GM21619 (cell line): ENCODE measurements at regions not wholly inside any gene's neighbourhood (a gene's known extent, or its start where the extent isn't known, plus 50 kb on each side); places are given as distances from the start of the nearest gene placed in this dataset.
"Not testable (repeated sequence)": the region's sequence is repeated elsewhere in the genome, so short reads cannot be mapped to it uniquely, and the experiment has no call there.

Experiments used
- ATAC-seq: cut with Tn5 transposase; IDR thresholded peaks from one replicate; pipeline ENCODE4 v1.9.1; 2021; ENCODE audit not compliant: unreplicated experiment

- ATAC-seq, result no peak
Observed at GRCh38 chr1:10910681-10911489, 101.6 kb upstream of the TARDBP start.

DNA sequence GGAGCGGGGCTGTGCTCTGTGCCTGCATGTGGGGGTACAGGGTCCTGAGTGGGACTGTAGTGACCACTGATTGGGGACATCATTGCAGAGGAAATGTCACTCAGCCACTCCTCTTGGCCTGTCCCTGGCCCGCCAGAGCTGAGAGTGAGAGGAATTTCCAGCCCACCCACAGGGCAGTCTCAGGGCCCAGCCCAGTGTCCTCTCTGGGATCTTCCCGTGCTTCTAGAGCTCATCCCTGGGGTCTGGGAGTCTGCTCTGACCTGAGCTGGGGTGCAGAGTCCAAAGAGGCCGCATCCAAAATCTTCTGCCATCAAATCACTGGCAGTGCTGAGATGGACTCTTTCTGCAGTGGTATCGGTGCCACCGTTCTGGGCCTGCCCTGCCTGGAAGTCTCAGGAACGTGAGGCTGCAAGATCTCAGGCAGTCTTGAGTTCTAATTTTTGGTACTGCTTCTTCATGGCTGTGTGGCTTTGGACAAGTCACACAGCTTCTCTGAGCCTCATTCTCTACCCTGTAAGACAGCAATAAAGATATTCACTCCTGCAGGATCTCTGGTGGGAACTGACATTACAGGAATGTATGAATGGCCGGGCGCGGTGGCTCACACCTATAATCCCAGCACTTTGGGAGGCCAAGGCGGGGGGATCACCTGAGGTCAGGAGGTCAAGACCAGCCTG lies 100.8 kb upstream of the TARDBP start:
- no peak for ATAC-seq

DNA sequence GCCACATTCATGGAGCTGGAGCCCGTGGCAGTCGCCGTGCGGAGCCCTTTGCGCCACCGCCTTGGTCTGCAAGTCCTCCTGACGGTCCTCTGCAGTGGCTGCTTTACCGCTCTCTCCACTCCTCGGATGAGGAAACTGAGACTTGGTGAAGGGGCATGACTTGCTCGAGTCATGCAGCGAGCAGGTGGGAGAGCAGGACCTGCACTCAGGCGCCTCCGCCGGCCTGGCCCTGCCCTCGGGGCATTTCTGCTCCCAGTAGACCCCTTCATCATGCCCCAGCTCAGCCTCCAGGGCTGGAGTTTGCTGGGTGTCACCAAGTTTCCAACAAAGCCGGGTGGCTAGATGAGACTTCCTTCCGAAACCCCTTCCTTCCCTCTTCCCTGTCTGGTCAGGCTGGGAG lies 100.0 kb upstream of the TARDBP start:
- ATAC-seq, result no peak

GRCh38 chr1:10914056-10914455 lies 98.4 kb upstream of the TARDBP start:
- ATAC-seq, result no peak

DNA sequence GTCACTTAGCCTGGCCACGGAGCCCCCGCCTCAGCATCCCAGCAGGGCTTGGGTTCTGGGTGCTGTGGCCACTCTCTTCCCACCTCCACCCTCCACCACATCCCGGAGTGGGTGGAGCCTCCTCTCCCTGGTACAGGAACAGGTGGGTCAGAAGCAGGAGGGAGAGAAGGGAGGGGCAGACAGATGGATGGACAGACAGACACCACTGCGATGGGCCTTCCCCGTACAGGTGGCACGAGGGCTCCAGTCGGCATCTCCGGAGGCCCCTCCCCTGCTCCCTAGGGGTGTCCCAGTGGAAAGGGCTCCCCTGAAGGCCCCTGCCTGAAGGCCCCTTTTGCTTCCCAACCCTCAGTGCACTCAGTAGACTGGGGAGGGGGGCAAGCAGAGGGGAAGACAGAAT lies 96.9 kb upstream of the TARDBP start:
- no peak for ATAC-seq

DNA sequence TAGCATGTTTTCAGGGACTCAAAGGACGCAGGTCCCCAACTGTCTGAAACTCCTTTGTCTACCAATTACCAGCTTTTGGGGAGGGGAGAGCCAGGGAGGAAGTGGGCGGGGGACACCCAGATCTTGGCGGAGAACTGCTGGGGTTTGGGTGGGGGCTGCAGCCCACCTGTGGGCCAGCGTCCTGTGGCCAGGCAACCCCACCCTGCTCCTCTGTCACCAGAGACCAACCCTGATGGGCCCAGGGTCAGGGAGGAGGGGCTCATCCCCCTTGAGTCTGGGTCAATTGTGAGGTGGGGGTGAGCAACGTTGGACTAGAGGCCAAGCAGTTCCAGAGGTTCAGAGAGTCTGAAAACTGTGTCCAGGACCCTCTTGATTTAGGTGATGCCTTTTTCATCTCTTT lies 96.1 kb upstream of the TARDBP start:
- ATAC-seq, result no peak

DNA sequence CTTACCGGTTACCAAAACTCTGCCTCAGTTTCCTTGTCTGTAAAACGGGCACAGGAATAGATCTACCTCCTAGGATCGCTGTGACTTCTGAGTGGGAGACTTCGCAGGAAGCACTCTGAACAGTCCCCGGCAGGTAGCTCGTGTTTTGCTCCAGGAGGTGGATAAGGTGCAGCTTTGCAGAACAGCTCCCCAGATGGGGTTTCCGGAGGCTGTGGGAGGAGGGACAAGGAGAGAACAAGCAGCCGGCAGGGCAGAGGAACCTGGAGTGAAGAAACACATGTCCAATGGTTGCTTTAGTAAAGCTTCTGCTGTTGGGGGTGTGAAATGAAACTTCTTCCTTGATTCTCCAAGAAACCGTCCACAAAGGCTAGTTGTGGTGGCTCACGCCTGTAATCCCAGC lies 95.5 kb upstream of the TARDBP start:
- no peak for ATAC-seq

DNA sequence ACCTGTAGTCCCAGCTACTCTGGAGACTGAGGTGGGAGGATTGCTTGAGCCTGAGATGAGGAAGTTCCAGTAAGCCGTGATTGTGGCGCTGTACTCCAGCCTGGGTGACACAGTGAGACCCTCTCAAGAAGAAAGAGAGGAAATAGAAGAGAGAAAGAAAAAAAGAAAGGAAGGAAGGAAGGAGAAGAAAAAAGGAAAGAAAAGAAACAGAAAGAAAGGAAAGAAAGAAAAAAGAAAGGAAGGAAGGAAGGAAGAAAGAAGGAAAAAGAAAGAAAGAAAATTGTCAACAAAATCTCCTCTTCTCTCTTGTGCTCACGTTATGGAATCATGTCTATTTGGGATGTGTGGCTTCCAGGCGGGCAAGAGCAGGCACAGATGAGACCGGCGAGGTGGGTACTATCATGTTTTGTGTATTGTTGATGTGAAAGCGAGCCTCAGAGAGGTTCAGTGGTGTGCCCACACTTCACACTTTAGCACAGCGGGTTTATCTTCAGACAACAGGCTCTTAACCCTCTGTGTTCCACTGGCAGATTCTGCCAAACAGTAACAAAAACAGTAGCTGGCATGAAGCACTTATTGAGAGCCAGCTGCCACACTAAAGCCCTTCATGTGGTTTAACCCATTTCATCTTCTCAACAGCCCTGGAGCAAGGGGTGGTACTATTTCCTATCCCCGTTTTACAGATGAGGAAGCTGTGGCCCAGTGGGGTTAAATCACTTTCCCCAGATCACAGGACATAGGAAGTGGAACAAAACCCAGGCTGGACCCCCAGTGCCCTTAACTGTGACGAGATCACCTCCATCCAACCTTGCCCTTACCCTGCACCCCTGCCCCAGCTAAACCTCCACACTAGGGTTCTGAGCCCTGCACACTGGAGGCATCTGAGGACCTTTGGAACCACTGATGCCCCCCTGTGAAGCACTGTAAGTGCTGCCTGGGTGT lies 94.7 kb upstream of the TARDBP start:
- no peak for ATAC-seq

DNA sequence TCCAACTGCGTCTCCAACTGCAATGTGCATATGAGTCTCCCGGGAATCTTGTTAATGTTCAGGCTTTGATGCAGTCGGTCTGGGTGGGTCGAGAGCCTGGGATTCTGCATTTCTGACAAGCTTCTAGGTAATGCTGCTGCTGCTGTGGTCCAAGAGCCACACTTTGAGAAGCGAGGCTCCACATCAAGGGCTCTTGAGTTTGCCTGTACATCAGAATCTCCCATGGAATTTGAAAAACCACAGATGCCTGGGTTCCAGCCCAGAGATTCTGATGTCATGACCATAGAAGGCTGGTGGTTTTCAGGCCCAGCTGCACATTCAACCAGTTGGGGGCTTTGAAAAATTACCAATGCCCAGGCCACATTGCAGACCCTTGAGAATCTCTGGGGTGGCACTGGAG lies 93.9 kb upstream of the TARDBP start:
- no peak for ATAC-seq

DNA sequence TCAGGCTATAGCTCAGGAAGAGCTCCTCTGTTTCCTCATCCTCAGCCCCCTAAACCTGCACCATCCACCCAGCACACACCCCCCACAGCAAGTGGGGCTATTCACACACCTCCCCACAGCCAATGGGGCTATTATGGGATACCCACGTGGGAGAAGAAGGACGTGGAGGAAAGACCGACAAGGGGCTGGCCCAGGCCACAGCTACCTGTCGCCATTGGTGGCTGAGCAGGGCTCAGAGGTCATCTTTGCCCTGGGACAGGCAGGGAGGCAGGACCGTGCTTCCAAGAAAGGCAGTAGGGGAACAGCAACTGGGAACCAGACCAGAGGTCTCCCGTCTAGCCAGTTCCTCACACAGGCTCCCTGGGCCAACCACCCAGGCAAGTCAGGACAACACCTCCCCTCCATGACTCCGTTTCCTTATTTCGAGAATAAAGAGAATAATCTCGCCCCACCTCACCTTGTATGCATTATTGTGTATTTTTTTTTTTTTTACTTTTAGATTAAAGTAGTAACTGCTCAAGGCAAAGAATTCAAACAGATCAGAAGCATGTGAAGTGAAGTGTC lies 92.3 kb upstream of the TARDBP start:
- ATAC-seq, result no peak

DNA sequence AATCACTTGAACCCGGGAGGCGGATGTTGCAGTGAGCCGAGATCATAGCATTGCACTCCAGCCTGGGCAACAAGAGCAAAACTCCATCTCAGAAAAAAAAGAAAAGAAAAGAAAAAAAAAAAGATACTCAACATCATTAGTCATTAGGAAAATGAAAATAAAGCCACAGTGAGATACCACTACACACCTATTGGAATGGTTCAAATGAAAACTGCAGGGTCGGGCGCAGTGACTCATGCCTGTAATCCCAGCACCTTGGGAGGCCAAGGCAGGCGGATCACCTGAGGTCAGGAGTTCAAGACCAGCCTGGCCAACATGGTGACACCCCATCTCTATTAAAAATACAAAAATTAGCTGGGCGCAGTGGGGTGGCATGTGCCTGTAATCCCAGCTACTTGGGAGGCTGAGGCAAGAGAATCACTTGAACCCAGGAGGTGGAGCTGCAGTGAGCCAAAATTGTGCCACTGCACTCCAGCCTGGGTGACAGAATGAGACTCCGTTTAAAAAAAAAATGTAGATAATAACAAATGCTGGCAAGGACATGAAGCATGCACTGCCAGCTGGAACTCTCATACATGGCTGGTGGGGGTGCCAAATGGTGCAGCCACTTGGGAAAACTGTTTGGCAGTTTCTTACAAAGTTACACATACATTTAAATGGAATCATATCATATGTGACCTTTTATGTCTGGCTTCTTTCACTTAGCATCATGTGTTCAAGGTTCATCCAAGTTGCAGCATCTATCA lies 90.0 kb upstream of the TARDBP start:
- ATAC-seq, result not testable (repeated sequence)

DNA sequence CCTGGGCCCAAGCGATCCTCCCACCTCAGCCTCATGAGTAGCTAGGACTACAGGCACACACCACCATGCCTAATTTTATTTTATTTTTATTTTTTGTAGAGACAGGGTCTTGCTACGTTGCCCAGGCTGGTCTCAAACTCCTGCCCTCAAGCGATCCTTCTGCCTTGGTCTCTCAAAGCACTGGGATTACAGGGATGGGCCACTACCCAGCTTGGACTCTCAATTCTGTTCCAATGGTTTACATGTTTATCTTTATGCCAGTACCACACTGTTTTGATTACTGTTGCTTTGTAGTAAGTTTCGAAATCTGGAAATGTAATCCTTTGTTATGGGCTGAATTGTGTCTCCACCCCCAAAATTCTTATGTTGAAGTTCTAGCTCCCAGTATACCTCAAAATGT lies 88.4 kb upstream of the TARDBP start:
- no peak for ATAC-seq

DNA sequence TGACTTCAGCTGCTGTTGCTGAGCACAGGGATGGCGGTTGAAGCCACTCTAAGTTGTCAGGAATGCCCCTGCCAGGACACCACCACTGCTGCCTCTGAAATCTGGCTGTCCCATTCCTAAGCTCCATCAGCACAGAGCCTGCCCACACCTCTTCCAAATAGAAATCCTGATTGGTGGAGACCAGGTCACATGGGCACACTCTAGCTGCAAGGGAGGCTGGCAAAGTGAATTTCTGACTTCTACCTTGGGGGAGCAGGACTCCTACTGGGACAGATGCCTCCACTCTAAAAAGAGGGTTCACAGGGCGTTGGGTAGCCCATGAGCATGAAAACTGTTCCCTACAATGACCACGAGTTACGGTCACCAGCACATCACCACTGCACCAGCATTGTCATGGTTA lies 83.8 kb upstream of the TARDBP start:
- ATAC-seq, result no peak

- ATAC-seq, result no peak
Observed at GRCh38 chr1:10932088-10932487, 80.4 kb upstream of the TARDBP start.

GRCh38 chr1:10934150-10934818 lies 78.2 kb upstream of the TARDBP start:
- ATAC-seq, result no peak

- ATAC-seq, result no peak
Observed at GRCh38 chr1:10935246-10935645, 77.2 kb upstream of the TARDBP start.

DNA sequence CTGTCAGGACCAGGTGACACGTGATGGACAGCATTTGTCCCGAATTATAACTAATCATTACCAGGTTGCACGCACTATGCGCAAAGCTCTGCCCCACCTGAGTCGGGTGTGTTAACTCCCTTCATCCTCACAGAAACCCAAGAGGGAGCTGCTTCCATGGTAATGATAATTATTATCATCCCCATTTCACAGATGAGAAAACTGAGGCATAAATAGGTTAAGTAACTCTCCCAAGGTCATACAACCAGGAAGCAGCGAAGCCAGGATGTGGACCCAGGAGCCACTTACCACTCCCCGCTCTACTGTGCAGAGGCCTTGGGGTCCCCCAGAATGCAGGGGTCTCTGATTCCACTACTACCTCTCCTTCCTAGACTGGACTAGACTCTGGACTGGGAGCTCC lies 76.7 kb upstream of the TARDBP start:
- no peak for ATAC-seq

DNA sequence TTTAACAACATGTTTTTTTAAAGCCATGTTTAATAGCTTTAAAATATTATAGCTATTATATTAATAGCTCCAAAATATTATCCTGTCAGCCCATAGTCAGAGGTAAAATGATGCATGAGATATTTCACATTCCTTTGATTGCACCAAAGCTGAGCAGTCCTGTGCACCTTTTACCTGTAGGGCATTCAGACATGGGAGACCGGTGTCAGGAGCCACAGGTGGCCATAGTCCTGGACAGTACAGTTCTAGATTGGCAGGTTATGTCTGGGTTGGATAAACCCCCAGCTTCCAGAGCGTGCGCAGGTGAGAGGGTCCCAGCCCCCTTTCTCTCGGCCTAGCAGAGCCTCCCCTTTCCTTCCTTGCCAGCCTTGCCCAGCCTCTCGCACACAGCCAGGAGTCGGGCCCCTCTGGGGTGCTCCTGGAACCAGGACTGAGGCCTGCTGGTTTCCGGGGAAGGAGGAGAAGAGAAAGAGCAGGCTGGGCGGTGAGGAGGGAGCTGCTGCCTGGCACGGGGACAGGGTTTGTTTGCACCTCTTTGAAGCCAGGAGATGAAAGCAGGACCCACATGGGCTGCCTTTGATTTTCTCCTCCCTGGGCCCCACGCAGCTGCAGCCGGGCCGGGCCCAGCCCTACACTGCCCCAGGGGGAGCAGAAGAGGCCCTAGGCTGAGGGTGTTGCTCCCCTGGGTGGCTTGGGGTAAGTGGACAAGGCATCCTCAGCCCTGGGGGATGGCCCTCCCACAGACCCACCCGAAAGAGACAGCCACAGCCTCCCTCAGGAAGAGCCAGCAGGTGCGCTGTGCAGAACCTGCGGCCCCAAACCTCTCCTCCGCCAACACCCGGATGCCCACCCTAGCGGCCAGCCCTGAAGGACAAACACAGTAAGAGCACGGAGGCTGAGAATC lies 75.2 kb upstream of the TARDBP start:
- no peak for ATAC-seq
